ENCODE measurements at regions not wholly inside any gene's neighbourhood (a gene's known extent, or its start where the extent isn't known, plus 50 kb on each side); places are given as distances from the start of the nearest gene placed in this dataset.

DNA sequence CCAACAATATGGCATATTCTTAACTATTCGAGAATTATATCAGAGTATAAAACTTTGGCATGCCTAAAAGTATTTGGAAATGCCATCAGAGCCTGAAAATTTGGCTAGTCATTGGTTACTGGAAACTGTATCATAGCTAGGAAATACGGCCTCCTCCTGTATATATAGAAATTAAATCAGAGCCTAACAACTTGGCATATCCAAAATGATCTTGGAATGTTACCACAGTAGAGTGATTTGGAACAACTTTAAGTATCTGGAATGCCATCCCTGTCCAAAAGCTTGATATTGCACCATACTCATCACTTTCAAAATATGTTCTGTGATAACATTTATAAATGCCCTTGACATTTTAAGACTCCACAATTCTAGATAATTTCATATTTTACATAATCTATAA lies 335.8 kb downstream of the SLITRK1 start:
- no CpG with 5 or more reads among the region's 2 CpGs for whole genome bisulfite sequencing, 2 donors (ENCODE audit: extremely low coverage in 2 of 2, insufficient read length in 2 of 2, insufficient replicate concordance in 1 of 2)
- no peak overlapping the region for H3K23ac ChIP-seq (ENCODE audit: low read depth, low read length, poor library complexity)
- no peaks in the 10 kb centered on the region for H3K36me3 ChIP-seq (replicated peaks in 1 of 2; ENCODE audit: control insufficient read depth in 2 of 2, insufficient read depth in 2 of 2, low read length in 2 of 2)

DNA sequence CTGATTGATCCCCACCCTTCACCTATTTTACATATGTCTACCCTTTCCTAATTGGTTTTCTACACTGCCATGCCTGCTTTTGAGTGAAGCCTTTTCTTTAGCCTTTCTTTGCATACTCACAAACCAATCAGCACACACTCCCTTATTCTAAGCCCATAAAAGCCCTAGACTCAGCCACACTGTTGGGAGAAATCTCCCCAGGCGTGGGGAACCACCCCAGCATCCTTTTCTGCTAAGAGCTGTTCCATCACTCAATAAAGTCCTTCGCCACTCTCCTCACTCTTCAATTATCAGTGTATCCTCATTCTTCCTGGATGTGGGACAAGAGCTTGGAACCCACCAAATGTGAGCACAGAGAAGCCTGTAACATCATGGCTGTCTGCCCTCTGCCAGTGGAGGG lies 343.6 kb downstream of the SLITRK1 start:
- Histone ChIP-seq H3K9me3 (replicated peaks in 1 of 2; ENCODE audit: control insufficient read depth in 2 of 2, insufficient read depth in 1 of 2, low read depth in 1 of 2, low read length in 2 of 2) (peaks cover 0 to 5% of the 10 kb centered on the region in 2 donors), H3K23ac (ENCODE audit: low read depth, low read length, poor library complexity) (no peak overlapping the region), H2AFZ (ENCODE audit: low read length) (no peak overlapping the region), H2BK5ac (ENCODE audit: low read length) (no peak overlapping the region), H3K18ac (ENCODE audit: low read length) (no peak overlapping the region), H3K4me1 (ENCODE audit: control insufficient read depth in 2 of 2, insufficient read depth in 1 of 2, low read depth in 1 of 2, low read length in 2 of 2) (no peaks in the 10 kb centered on the region), H3K4me3 (ENCODE audit: low read length in 2 of 2) (no peak overlapping the region), H4K8ac (ENCODE audit: low read depth, low read length) (no peak overlapping the region), H3K9ac (ENCODE audit: low read depth, low read length, poor library complexity) (no peak overlapping the region), H3K14ac (ENCODE audit: low read length) (no peak overlapping the region), H4K91ac (ENCODE audit: low read depth, low read length, poor library complexity) (no peak overlapping the region), H3K27ac (replicated peaks; ENCODE audit: low read length) (no peak overlapping the region), H3K4ac (ENCODE audit: low read length) (no peak overlapping the region), H2BK15ac (ENCODE audit: low read length) (no peak overlapping the region), H3K27me3 (ENCODE audit: control insufficient read depth in 3 of 3, insufficient read depth in 3 of 3, low read depth in 1 of 3, low read length in 3 of 3) (no peaks in the 10 kb centered on the region), H2BK120ac (ENCODE audit: low read depth, low read length) (no peak overlapping the region), H3K36me3 (replicated peaks in 1 of 2; ENCODE audit: control insufficient read depth in 2 of 2, insufficient read depth in 2 of 2, low read length in 2 of 2) (no peaks in the 10 kb centered on the region), H2BK12ac (ENCODE audit: low read length) (no peak overlapping the region), H2AK5ac (ENCODE audit: low read depth, low read length) (no peak overlapping the region), H3K79me1 (ENCODE audit: low read depth, low read length) (no peaks in the 10 kb centered on the region), H3K4me2 (ENCODE audit: insufficient read depth, low read length, poor library complexity, severe bottlenecking) (no peak overlapping the region)
- DNase-seq (ENCODE audit: low spot score): no peak
- WGBS, 2 donors (ENCODE audit: extremely low coverage in 2 of 2, insufficient read length in 2 of 2, insufficient replicate concordance in 1 of 2): no CpG with 5 or more reads among the region's 2 CpGs

More for the DNA sequence above, 335.8 kb downstream of the SLITRK1 start:
- H3K9me3 ChIP-seq (replicated peaks in 1 of 2; ENCODE audit: control insufficient read depth in 2 of 2, insufficient read depth in 1 of 2, low read depth in 1 of 2, low read length in 2 of 2): no peaks in the 10 kb centered on the region
- H2BK120ac ChIP-seq (ENCODE audit: low read depth, low read length): no peak overlapping the region
- no peak overlapping the region for H2AK5ac ChIP-seq (ENCODE audit: low read depth, low read length)
- H4K91ac ChIP-seq (ENCODE audit: low read depth, low read length, poor library complexity): no peak overlapping the region
- no peak overlapping the region for H3K4me2 ChIP-seq (ENCODE audit: insufficient read depth, low read length, poor library complexity, severe bottlenecking)
- H3K4me3 ChIP-seq (ENCODE audit: low read length in 2 of 2): no peak overlapping the region
- H3K4me1 ChIP-seq (ENCODE audit: control insufficient read depth in 2 of 2, insufficient read depth in 1 of 2, low read depth in 1 of 2, low read length in 2 of 2): no peaks in the 10 kb centered on the region
- no peak overlapping the region for H2BK5ac ChIP-seq (ENCODE audit: low read length)
- no peak for DNase-seq (ENCODE audit: low spot score)
- H2BK12ac ChIP-seq (ENCODE audit: low read length): no peak overlapping the region
- no peak overlapping the region for H2BK15ac ChIP-seq (ENCODE audit: low read length)
- H3K18ac ChIP-seq (ENCODE audit: low read length): no peak overlapping the region
- no peak overlapping the region for H3K4ac ChIP-seq (ENCODE audit: low read length)
- H3K9ac ChIP-seq (ENCODE audit: low read depth, low read length, poor library complexity): no peak overlapping the region
- H2AFZ ChIP-seq (ENCODE audit: low read length): no peak overlapping the region
- no peak overlapping the region for H4K8ac ChIP-seq (ENCODE audit: low read depth, low read length)
- H3K27ac ChIP-seq (replicated peaks; ENCODE audit: low read length): no peak overlapping the region
- H3K27me3 ChIP-seq (ENCODE audit: control insufficient read depth in 3 of 3, insufficient read depth in 3 of 3, low read depth in 1 of 3, low read length in 3 of 3): no peaks in the 10 kb centered on the region
- no peak overlapping the region for H3K14ac ChIP-seq (ENCODE audit: low read length)
- no peaks in the 10 kb centered on the region for H3K79me1 ChIP-seq (ENCODE audit: low read depth, low read length)

DNA sequence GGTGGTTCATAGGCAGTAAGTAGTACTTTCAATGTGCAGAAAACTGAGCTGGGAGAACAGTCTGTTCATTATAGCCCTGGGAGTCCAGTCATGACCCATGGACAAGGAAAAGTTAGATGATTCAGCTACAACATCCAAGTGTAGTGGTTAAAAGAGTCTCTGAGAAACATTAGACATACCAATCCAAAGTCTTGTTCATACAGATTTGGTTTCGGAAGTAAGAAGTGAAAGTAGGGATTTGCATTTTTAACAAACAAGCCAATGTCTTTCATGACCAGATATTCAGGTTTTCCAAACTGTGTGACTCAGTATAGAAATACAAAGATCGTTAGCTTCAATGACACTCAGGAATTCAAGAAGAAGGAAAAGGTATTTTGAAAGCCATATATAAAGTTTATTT lies 345.3 kb downstream of the SLITRK1 start:
- H2AK5ac ChIP-seq (ENCODE audit: low read depth, low read length): no peak overlapping the region
- H3K23ac ChIP-seq (ENCODE audit: low read depth, low read length, poor library complexity): no peak overlapping the region
- no peak overlapping the region for H2BK15ac ChIP-seq (ENCODE audit: low read length)
- no peak overlapping the region for H3K4ac ChIP-seq (ENCODE audit: low read length)
- H3K4me1 ChIP-seq (ENCODE audit: control insufficient read depth in 2 of 2, insufficient read depth in 1 of 2, low read depth in 1 of 2, low read length in 2 of 2): no peaks in the 10 kb centered on the region
- no peak overlapping the region for H4K91ac ChIP-seq (ENCODE audit: low read depth, low read length, poor library complexity)
- no peaks in the 10 kb centered on the region for H3K36me3 ChIP-seq (replicated peaks in 1 of 2; ENCODE audit: control insufficient read depth in 2 of 2, insufficient read depth in 2 of 2, low read length in 2 of 2)
- no peak overlapping the region for H2BK120ac ChIP-seq (ENCODE audit: low read depth, low read length)
- no peak overlapping the region for H2BK12ac ChIP-seq (ENCODE audit: low read length)
- H3K27me3 ChIP-seq (ENCODE audit: control insufficient read depth in 3 of 3, insufficient read depth in 3 of 3, low read depth in 1 of 3, low read length in 3 of 3): no peaks in the 10 kb centered on the region
- H2BK5ac ChIP-seq (ENCODE audit: low read length): no peak overlapping the region
- H3K18ac ChIP-seq (ENCODE audit: low read length): no peak overlapping the region
- H3K4me3 ChIP-seq (ENCODE audit: low read length in 2 of 2): no peak overlapping the region
- H2AFZ ChIP-seq (ENCODE audit: low read length): no peak overlapping the region
- H3K27ac ChIP-seq (replicated peaks; ENCODE audit: low read length): no peak overlapping the region
- no peak overlapping the region for H3K14ac ChIP-seq (ENCODE audit: low read length)
- H3K9ac ChIP-seq (ENCODE audit: low read depth, low read length, poor library complexity): no peak overlapping the region
- H3K79me1 ChIP-seq (ENCODE audit: low read depth, low read length): no peaks in the 10 kb centered on the region
- H3K9me3 ChIP-seq (replicated peaks in 1 of 2; ENCODE audit: control insufficient read depth in 2 of 2, insufficient read depth in 1 of 2, low read depth in 1 of 2, low read length in 2 of 2): peaks cover 0 to 5% of the 10 kb centered on the region in 2 donors
- WGBS, 2 donors (ENCODE audit: extremely low coverage in 2 of 2, insufficient read length in 2 of 2, insufficient replicate concordance in 1 of 2): no CpG with 5 or more reads among the region's 2 CpGs
- no peak for DNase-seq (ENCODE audit: low spot score)
- H3K4me2 ChIP-seq (ENCODE audit: insufficient read depth, low read length, poor library complexity, severe bottlenecking): no peak overlapping the region
- no peak overlapping the region for H4K8ac ChIP-seq (ENCODE audit: low read depth, low read length)

DNA sequence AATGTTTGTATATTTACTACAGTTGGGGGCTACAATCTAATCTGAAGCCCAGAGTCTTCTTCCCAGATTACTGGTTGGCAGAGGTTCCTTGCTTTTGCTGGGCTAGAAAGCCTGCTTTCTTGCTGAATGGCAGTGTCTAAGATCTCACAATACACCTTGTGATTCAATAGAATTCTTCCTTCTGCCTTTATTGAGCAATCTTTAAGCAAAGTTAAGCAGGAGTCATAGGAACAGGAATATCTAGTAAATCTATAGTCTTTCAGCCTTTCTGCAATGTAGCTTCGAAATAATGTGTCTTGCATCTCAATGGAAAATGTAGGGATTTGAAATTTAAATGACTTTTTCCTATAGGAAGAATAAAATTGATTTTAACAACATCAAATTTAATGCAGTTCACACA lies 346.1 kb downstream of the SLITRK1 start:
- no peak overlapping the region for H3K4me3 ChIP-seq (ENCODE audit: low read length in 2 of 2)
- no peak for DNase-seq (ENCODE audit: low spot score)
- H3K36me3 ChIP-seq (replicated peaks in 1 of 2; ENCODE audit: control insufficient read depth in 2 of 2, insufficient read depth in 2 of 2, low read length in 2 of 2): no peaks in the 10 kb centered on the region
- no peaks in the 10 kb centered on the region for H3K27me3 ChIP-seq (ENCODE audit: control insufficient read depth in 3 of 3, insufficient read depth in 3 of 3, low read depth in 1 of 3, low read length in 3 of 3)
- no peak overlapping the region for H3K27ac ChIP-seq (replicated peaks; ENCODE audit: low read length)
- no peak overlapping the region for H2BK5ac ChIP-seq (ENCODE audit: low read length)
- H4K91ac ChIP-seq (ENCODE audit: low read depth, low read length, poor library complexity): no peak overlapping the region
- H3K23ac ChIP-seq (ENCODE audit: low read depth, low read length, poor library complexity): no peak overlapping the region
- H2BK12ac ChIP-seq (ENCODE audit: low read length): no peak overlapping the region
- no peak overlapping the region for H2BK120ac ChIP-seq (ENCODE audit: low read depth, low read length)
- no peak overlapping the region for H3K9ac ChIP-seq (ENCODE audit: low read depth, low read length, poor library complexity)
- H3K14ac ChIP-seq (ENCODE audit: low read length): no peak overlapping the region
- no peaks in the 10 kb centered on the region for H3K79me1 ChIP-seq (ENCODE audit: low read depth, low read length)
- H3K4me1 ChIP-seq (ENCODE audit: control insufficient read depth in 2 of 2, insufficient read depth in 1 of 2, low read depth in 1 of 2, low read length in 2 of 2): no peaks in the 10 kb centered on the region
- H3K9me3 ChIP-seq (replicated peaks in 1 of 2; ENCODE audit: control insufficient read depth in 2 of 2, insufficient read depth in 1 of 2, low read depth in 1 of 2, low read length in 2 of 2): peaks cover 0 to 5% of the 10 kb centered on the region in 2 donors
- H2BK15ac ChIP-seq (ENCODE audit: low read length): no peak overlapping the region
- no peak overlapping the region for H2AK5ac ChIP-seq (ENCODE audit: low read depth, low read length)
- H3K18ac ChIP-seq (ENCODE audit: low read length): no peak overlapping the region
- WGBS, 2 donors (ENCODE audit: extremely low coverage in 2 of 2, insufficient read length in 2 of 2, insufficient replicate concordance in 1 of 2): no CpG with 5 or more reads among the region's 1 CpG
- H3K4ac ChIP-seq (ENCODE audit: low read length): no peak overlapping the region
- H3K4me2 ChIP-seq (ENCODE audit: insufficient read depth, low read length, poor library complexity, severe bottlenecking): no peak overlapping the region
- no peak overlapping the region for H2AFZ ChIP-seq (ENCODE audit: low read length)
- H4K8ac ChIP-seq (ENCODE audit: low read depth, low read length): no peak overlapping the region

Data from neuronal stem cell (in vitro differentiated cells).